Right atrium auricular region (tissue), 2 donors: ENCODE measurements at regions not wholly inside any gene's neighbourhood (a gene's known extent, or its start where the extent isn't known, plus 50 kb on each side); places are given as distances from the start of the nearest gene placed in this dataset.

Experiments used
- DNase-seq: peaks from one replicate; pipeline ENCODE4 v3.0.0-alpha.2; 2019; ENCODE audit warnings: low spot score
- H3K27ac ChIP-seq, 2 donors: fragments of 200-600 bp; sonication (generic); 1 replicate in 1 of 2; 2 replicates in 1 of 2; pipeline ENCODE4 v1.5.1; 2016 to 2019
- H3K27me3 ChIP-seq, 2 donors: fragments of 200-600 bp; sonication (generic); one replicate each; pipeline versions ENCODE4 v1.5.1 to v1.6.0; 2017 to 2019
- H3K36me3 ChIP-seq: fragments of 200-600 bp; sonication (generic); one replicate; pipeline ENCODE4 v1.5.1; 2016
- H3K4me1 ChIP-seq, 2 donors: fragments of 200-600 bp; sonication (generic); one replicate each; pipeline versions ENCODE4 v1.5.1 to v1.6.0; 2017 to 2019
- H3K4me3 ChIP-seq, 2 donors: fragments of 200-600 bp; sonication (generic); 1 replicate in 1 of 2; 2 replicates in 1 of 2; pipeline ENCODE4 v1.5.1; 2017 to 2019; ENCODE audit warnings: mild to moderate bottlenecking in 1 of 2, moderate library complexity in 1 of 2
- H3K9me3 ChIP-seq, 2 donors: fragments of 200-600 bp; sonication (generic); one replicate each; pipeline ENCODE4 v1.5.1; 2019
- TF ChIP-seq, protein P1 (sequence below), 2 donors: fragments of 200-600 bp; sonication (generic); IDR thresholded peaks; one replicate each; pipeline ENCODE4 v1.5.1; 2019; ENCODE audit warnings: antibody characterized with exemption in 2 of 2

DNA sequence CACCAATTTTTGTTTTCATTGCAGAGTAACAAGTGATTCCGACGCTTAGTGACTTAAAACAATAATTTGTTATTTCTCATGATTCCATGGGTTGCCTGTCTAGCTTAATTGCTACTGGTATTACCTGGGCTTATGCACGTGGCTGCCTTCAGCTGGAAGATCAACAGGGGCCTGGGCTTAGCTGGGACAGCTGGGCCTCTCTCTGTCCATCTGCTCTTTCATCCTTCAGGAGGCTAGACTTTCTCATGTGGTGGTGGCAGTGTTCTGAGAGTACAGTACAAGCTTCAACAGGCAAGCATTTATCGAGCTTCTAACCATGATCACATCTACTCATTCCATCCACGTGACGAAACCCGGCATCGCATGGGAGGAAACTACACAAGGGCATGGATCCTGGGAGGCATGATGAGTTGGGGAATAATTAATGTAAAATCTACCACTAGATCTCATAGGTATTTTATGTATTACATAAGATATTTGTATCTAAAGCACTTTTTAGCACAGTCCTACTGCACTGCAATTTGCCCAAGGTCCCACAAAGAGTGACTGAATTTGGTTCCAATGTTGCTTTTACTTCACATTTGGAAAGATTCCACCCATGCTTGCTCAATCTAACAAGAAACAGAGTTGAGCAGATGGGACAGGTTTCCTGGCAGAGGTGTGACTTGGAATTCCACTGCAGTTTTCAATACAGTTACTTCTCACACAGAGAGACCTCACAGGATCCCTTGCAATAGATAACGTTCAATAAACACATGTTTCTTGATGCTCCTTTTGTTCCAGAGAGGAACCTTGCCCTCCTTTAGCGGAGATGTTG lies 153.1 kb upstream of the FRMD6 start:
- Histone ChIP-seq H3K9me3 (peaks cover 0 to 28% of the 10 kb centered on the region in 2 donors), H3K27me3 (no peaks in the 10 kb centered on the region), H3K4me1 (no peaks in the 10 kb centered on the region), H3K4me3 (no peak overlapping the region), H3K27ac (no peak overlapping the region), H3K36me3 (no peaks in the 10 kb centered on the region)
- DNase-seq, result no peak
- TF ChIP-seq, protein P1, sequence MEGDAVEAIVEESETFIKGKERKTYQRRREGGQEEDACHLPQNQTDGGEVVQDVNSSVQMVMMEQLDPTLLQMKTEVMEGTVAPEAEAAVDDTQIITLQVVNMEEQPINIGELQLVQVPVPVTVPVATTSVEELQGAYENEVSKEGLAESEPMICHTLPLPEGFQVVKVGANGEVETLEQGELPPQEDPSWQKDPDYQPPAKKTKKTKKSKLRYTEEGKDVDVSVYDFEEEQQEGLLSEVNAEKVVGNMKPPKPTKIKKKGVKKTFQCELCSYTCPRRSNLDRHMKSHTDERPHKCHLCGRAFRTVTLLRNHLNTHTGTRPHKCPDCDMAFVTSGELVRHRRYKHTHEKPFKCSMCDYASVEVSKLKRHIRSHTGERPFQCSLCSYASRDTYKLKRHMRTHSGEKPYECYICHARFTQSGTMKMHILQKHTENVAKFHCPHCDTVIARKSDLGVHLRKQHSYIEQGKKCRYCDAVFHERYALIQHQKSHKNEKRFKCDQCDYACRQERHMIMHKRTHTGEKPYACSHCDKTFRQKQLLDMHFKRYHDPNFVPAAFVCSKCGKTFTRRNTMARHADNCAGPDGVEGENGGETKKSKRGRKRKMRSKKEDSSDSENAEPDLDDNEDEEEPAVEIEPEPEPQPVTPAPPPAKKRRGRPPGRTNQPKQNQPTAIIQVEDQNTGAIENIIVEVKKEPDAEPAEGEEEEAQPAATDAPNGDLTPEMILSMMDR (IDR thresholded peaks at IDR 0.05), result no peak

DNA sequence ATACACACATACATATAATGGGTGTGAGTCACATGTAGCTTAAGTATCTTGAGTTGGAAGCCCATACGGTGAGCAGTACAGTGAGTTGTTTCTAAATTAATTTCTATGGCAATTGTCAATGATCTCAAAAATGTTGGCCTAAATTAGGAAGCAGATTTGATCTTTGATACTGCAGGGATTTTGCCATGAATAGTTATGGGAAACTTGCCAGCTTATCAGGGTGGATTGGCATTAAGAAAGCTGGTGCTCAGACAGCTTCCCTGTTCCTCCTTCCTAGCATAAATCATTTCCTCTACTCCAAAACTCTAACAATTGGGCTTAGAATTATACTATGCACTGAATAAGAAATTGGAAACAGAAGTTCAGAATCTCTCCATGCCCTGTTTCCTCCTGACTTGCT lies 150.9 kb upstream of the FRMD6 start:
- no peaks in the 10 kb centered on the region for H3K36me3 ChIP-seq
- DNase-seq, result no peak
- TF ChIP-seq, protein P1 (IDR thresholded peaks at IDR 0.05), result no peak
- H3K4me3 ChIP-seq, result no peak overlapping the region
- H3K27ac ChIP-seq, result no peak overlapping the region
- H3K4me1 ChIP-seq, result no peaks in the 10 kb centered on the region
- H3K9me3 ChIP-seq, result peaks cover 0 to 28% of the 10 kb centered on the region in 2 donors
- no peaks in the 10 kb centered on the region for H3K27me3 ChIP-seq

DNA sequence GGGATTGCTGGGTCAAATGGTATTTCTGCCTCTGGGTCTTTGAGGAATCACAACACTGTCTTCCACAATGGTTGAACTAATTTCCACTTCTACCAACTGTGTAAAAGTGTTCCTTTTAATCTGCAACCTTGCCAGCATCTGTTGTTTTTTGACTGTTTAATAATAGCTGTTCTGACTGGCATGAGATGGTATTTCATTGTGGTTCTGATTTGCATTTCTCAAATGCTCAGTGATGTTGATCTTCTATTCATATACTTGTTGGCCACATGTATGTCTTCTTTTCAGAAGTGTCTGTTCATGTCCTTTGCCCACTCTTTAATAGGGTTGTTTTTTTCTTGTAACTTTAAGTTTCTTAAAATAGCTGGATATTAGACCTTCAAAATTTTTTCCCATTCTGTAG lies 150.0 kb upstream of the FRMD6 start:
- Histone ChIP-seq H3K36me3 (no peaks in the 10 kb centered on the region), H3K4me3 (no peak overlapping the region), H3K27ac (no peak overlapping the region), H3K27me3 (no peaks in the 10 kb centered on the region), H3K4me1 (no peaks in the 10 kb centered on the region), H3K9me3 (peaks cover 0 to 24% of the 10 kb centered on the region in 2 donors)
- DNase-seq, result no peak
- TF ChIP-seq, protein P1 (IDR thresholded peaks at IDR 0.05), result no peak

DNA sequence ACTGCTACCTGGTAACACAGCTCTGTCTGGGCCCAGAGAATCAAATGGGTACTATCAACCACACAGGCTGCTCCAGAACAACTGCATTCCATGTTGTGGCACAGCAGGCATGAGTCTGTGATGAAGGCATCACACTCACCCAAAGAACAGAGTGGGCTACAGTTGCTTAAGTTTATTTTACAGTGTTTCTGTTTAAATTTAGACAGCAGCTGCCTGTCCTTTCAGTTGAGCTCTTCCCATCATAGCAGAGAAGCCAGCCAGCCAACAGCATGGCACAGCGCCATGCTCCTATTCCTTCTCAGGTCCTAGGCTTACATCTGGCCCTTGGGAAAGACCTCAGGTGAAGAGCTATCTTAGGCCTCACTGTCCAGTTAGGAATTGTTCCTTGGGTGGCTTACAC lies 147.0 kb upstream of the FRMD6 start:
- TF ChIP-seq, protein P1 (IDR thresholded peaks at IDR 0.05), result no peak
- Histone ChIP-seq H3K27me3 (no peaks in the 10 kb centered on the region), H3K27ac (no peak overlapping the region), H3K4me1 (peaks cover 0 to 13% of the 10 kb centered on the region in 2 donors), H3K9me3 (peaks cover 0 to 11% of the 10 kb centered on the region in 2 donors), H3K36me3 (no peaks in the 10 kb centered on the region), H3K4me3 (no peak overlapping the region)
- no peak for DNase-seq

DNA sequence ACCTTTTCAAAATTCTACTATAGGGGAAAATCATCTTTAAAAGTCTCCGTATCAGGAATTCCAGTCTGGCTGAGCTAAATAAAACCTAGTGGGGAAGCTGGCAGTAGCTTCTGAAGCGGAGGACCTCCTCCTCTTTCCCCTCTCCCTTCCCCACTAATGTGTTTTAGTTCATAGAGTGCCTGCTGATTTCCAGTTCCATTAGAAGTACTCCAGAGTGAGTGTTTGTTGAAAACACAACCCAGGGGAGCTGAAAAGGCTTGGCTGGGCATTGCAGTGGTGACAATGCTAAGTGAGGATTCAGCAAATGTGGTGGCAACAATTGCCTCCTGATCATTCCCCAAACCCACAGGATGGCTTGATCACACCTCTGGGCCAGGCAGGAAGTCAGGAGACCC lies 144.2 kb upstream of the FRMD6 start:
- TF ChIP-seq, protein P1 (IDR thresholded peaks at IDR 0.05), result no peak
- Histone ChIP-seq H3K9me3 (peaks cover 0 to 4% of the 10 kb centered on the region in 2 donors), H3K4me1 (peaks cover 0 to 13% of the 10 kb centered on the region in 2 donors), H3K27me3 (no peaks in the 10 kb centered on the region), H3K27ac (peak overlapping the region in 1 of 2 donors; percentile 33), H3K4me3 (no peak overlapping the region), H3K36me3 (no peaks in the 10 kb centered on the region)
- no peak for DNase-seq
